ENCODE measurements at regions not wholly inside any gene's neighbourhood (a gene's known extent, or its start where the extent isn't known, plus 50 kb on each side); places are given as distances from the start of the nearest gene placed in this dataset.

GRCh38 chr3:95588473-95588872 lies 1225.9 kb upstream of the EPHA6 start:
- Histone ChIP-seq H3K27ac (no peak overlapping the region), H3K4me3 (ENCODE audit: low read depth, low read length) (no peak overlapping the region), H3K9me3 (ENCODE audit: severe bottlenecking) (no peaks in the 10 kb centered on the region), H3K27me3 (ENCODE audit: insufficient read depth, low read depth, severe bottlenecking) (peaks cover 3% of the 10 kb centered on the region), H3K36me3 (no peaks in the 10 kb centered on the region)
- DNase-seq: no peak
- no peak for TF ChIP-seq CTCF (IDR thresholded peaks at IDR 0.05; ENCODE audit: low read depth, low read length)

DNA sequence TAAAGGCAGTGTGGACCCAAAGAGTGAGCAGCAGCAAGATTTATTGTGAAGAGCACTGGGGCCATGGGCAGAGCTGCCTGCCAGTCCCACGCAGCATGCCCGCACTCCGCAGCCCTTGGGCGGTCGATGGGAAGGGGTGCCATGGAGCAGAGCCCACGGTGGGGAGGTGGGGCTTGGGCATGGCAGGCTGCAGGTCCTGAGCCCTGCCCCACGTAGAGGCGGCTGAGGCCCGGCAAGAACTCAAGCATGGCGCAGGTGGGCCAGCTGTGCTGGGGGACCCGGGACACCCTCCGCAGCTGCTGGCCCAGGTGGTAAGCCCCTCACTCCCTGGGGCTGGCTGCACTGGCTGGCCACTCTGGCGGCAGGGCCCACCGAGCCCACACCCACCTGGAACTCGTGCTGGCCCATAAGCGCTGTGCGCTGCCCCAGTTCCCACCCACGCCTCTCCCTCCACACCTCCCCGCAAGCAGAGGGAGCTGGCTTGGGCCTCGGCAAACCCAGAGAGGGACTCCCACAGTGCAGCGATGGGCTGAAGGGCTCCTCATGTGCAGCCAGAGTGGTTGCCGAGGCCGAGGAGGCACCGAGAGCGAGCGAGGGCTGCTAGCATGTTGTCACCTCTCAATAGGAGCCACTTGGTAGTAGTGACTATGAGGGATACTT lies 1218.8 kb upstream of the EPHA6 start:
- TF ChIP-seq CTCF (IDR thresholded peaks at IDR 0.05; ENCODE audit: low read depth, low read length): no peak
- DNase-seq: no peak
- Histone ChIP-seq H3K36me3 (no peaks in the 10 kb centered on the region), H3K4me3 (ENCODE audit: low read depth, low read length) (no peak overlapping the region), H3K9me3 (ENCODE audit: severe bottlenecking) (no peaks in the 10 kb centered on the region), H3K27me3 (ENCODE audit: insufficient read depth, low read depth, severe bottlenecking) (peaks cover 9% of the 10 kb centered on the region), H3K27ac (no peak overlapping the region)

DNA sequence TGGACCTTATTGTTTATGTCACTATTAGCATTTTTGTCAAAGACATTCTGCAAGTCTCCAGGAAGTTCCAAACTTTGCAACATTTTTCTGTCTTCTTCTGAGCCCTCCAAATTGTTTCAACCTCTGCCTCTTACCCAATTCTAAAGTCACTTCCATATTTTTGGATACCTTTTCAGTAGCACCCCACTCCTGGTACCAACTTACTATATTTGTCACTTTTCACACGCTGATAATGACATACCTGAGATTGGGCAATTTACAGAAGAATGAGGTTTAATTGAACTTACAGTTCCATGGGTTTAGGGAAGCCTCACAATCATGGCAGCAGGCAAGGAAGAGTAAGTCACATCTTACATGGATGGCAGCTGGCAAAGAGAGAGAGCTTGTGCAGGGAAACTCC lies 1206.5 kb upstream of the EPHA6 start:
- peaks cover 6% of the 10 kb centered on the region for H3K27me3 ChIP-seq (ENCODE audit: insufficient read depth, low read depth, severe bottlenecking)
- no peaks in the 10 kb centered on the region for H3K36me3 ChIP-seq
- H3K4me3 ChIP-seq (ENCODE audit: low read depth, low read length): no peak overlapping the region
- no peak overlapping the region for H3K27ac ChIP-seq
- H3K9me3 ChIP-seq (ENCODE audit: severe bottlenecking): no peaks in the 10 kb centered on the region
- no peak for DNase-seq
- no peak for TF ChIP-seq CTCF (IDR thresholded peaks at IDR 0.05; ENCODE audit: low read depth, low read length)

GRCh38 chr3:95609411-95609810 lies 1205.0 kb upstream of the EPHA6 start:
- H3K4me3 ChIP-seq (ENCODE audit: low read depth, low read length): no peak overlapping the region
- no peaks in the 10 kb centered on the region for H3K36me3 ChIP-seq
- no peaks in the 10 kb centered on the region for H3K27me3 ChIP-seq (ENCODE audit: insufficient read depth, low read depth, severe bottlenecking)
- no peak for DNase-seq
- TF ChIP-seq CTCF (IDR thresholded peaks at IDR 0.05; ENCODE audit: low read depth, low read length): no peak
- H3K9me3 ChIP-seq (ENCODE audit: severe bottlenecking): no peaks in the 10 kb centered on the region
- no peak overlapping the region for H3K27ac ChIP-seq

DNA sequence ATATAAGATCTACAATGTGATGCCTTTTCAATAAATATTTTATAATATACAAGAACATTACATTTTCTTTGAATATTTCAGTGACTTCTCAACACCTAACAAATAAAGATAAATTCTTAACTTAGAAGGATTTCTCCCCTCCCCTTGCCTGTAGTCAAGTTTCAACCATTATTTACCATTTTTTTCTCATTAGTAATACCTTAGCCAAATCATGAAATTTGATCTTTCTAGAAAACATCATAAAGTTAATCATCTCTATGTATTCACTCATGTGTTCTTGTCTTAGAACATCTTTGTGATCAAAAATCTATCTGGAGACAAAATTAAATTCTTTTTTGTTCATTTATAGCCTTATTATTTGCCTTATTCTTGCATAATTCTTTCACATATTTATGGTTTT lies 1201.8 kb upstream of the EPHA6 start:
- H3K36me3 ChIP-seq: no peaks in the 10 kb centered on the region
- no peak overlapping the region for H3K27ac ChIP-seq
- H3K27me3 ChIP-seq (ENCODE audit: insufficient read depth, low read depth, severe bottlenecking): peaks cover 8% of the 10 kb centered on the region
- H3K4me3 ChIP-seq (ENCODE audit: low read depth, low read length): no peak overlapping the region
- no peak for TF ChIP-seq CTCF (IDR thresholded peaks at IDR 0.05; ENCODE audit: low read depth, low read length)
- DNase-seq: no peak
- no peaks in the 10 kb centered on the region for H3K9me3 ChIP-seq (ENCODE audit: severe bottlenecking)

DNA sequence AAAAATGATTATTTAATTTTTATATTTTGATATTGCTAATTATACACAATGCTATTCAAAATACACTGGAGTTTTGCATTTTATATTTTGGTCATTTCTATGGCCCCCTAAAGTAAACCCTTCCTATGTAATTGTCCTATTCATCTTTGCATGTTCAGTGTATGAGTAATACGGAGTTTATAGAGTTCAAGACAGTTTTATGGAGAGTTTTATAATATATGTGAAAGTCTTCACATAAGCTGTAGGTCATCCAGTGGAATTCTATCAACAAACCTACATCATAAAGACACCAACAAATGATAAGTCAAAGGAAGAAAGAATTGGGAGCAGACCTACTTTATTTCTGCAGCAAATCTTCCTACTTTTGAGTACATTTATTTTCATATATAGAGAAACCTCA lies 1200.4 kb upstream of the EPHA6 start:
- TF ChIP-seq CTCF (IDR thresholded peaks at IDR 0.05; ENCODE audit: low read depth, low read length): no peak
- H3K4me3 ChIP-seq (ENCODE audit: low read depth, low read length): no peak overlapping the region
- no peaks in the 10 kb centered on the region for H3K36me3 ChIP-seq
- no peak overlapping the region for H3K27ac ChIP-seq
- peaks cover 8% of the 10 kb centered on the region for H3K27me3 ChIP-seq (ENCODE audit: insufficient read depth, low read depth, severe bottlenecking)
- no peak for DNase-seq
- H3K9me3 ChIP-seq (ENCODE audit: severe bottlenecking): no peaks in the 10 kb centered on the region
